ENCODE measurements at regions not wholly inside any gene's neighbourhood (a gene's known extent, or its start where the extent isn't known, plus 50 kb on each side); places are given as distances from the start of the nearest gene placed in this dataset.

DNA sequence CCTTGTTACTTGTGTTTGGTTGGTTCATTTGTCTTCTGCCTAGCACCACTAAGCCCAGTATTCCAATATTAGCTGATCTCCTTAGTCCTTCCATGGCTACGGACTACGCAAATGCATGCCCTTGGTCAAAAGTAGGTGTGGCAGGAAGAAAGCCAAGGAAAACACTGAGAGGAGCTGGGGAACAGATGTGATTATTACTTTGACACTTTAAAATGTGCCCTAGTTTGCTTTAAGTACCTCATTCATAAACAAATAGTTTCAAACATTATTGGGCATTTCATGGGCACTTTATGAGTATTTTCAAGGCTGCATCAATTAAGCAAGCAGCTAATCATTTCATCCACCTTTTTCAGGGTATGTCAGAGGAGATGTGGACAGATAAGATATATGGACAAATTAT lies 60.1 kb upstream of the HDDC2 start:
- peaks cover 53% of the 10 kb centered on the region for H3K27me3 ChIP-seq (ENCODE audit: insufficient read depth)
- H3K4me1 ChIP-seq (ENCODE audit: control insufficient read depth in 1 of 2, insufficient read depth in 2 of 2, low read depth in 1 of 2, low read length in 1 of 2): peaks cover 0 to 6% of the 10 kb centered on the region in 2 experiments; a peak in 2 of 4 replicates
- no peaks in the 10 kb centered on the region for H3K36me3 ChIP-seq (replicated peaks in 1 of 2; ENCODE audit: control insufficient read depth in 1 of 2, insufficient read depth in 2 of 2, low read length in 1 of 2)
- H3K9me2 ChIP-seq: no peaks in the 10 kb centered on the region
- H2AFZ ChIP-seq (ENCODE audit: low read depth): no peak overlapping the region
- TF ChIP-seq SIN3A (IDR thresholded peaks at IDR 0.05; ENCODE audit: borderline replicate concordance, low read depth, low read length) (no peak), TEAD4 (IDR thresholded peaks at IDR 0.05; ENCODE audit: borderline replicate concordance, insufficient read depth) (no peak), MXI1 (IDR thresholded peaks at IDR 0.05; ENCODE audit: low read depth, low read length) (no peak), FOXJ3 (CRISPR knock-in tag; IDR thresholded peaks at IDR 0.05) (no peak), RXRA (IDR thresholded peaks at IDR 0.05; ENCODE audit: borderline replicate concordance, low read depth) (no peak), GATA2 (CRISPR knock-in tag; IDR thresholded peaks at IDR 0.05) (no peak), TCF12 (IDR thresholded peaks at IDR 0.05) (no peak), RAD21 (IDR thresholded peaks at IDR 0.05; ENCODE audit: low read length) (no peak), CHD2 (IDR thresholded peaks at IDR 0.05; ENCODE audit: low read length, partially characterized antibody) (no peak), TAF1 (IDR thresholded peaks at IDR 0.05; ENCODE audit: borderline replicate concordance, low read depth, low read length) (no peak), EZH2phosphoT487 (IDR thresholded peaks at IDR 0.05; ENCODE audit: borderline replicate concordance, low read depth) (no peak), RCOR1 (IDR thresholded peaks at IDR 0.05; ENCODE audit: low read length) (no peak), ELF1 (IDR thresholded peaks at IDR 0.05) (no peak), NRF1 (IDR thresholded peaks at IDR 0.05; ENCODE audit: low read depth, low read length) (no peak), EP300 (IDR thresholded peaks at IDR 0.05; ENCODE audit: borderline replicate concordance in 1 of 2, low read depth in 1 of 2, low read length in 1 of 2) (no peak)
- TF ChIP-seq, protein P1, sequence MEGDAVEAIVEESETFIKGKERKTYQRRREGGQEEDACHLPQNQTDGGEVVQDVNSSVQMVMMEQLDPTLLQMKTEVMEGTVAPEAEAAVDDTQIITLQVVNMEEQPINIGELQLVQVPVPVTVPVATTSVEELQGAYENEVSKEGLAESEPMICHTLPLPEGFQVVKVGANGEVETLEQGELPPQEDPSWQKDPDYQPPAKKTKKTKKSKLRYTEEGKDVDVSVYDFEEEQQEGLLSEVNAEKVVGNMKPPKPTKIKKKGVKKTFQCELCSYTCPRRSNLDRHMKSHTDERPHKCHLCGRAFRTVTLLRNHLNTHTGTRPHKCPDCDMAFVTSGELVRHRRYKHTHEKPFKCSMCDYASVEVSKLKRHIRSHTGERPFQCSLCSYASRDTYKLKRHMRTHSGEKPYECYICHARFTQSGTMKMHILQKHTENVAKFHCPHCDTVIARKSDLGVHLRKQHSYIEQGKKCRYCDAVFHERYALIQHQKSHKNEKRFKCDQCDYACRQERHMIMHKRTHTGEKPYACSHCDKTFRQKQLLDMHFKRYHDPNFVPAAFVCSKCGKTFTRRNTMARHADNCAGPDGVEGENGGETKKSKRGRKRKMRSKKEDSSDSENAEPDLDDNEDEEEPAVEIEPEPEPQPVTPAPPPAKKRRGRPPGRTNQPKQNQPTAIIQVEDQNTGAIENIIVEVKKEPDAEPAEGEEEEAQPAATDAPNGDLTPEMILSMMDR (IDR thresholded peaks at IDR 0.05): no peak
- TF ChIP-seq, protein P2, sequence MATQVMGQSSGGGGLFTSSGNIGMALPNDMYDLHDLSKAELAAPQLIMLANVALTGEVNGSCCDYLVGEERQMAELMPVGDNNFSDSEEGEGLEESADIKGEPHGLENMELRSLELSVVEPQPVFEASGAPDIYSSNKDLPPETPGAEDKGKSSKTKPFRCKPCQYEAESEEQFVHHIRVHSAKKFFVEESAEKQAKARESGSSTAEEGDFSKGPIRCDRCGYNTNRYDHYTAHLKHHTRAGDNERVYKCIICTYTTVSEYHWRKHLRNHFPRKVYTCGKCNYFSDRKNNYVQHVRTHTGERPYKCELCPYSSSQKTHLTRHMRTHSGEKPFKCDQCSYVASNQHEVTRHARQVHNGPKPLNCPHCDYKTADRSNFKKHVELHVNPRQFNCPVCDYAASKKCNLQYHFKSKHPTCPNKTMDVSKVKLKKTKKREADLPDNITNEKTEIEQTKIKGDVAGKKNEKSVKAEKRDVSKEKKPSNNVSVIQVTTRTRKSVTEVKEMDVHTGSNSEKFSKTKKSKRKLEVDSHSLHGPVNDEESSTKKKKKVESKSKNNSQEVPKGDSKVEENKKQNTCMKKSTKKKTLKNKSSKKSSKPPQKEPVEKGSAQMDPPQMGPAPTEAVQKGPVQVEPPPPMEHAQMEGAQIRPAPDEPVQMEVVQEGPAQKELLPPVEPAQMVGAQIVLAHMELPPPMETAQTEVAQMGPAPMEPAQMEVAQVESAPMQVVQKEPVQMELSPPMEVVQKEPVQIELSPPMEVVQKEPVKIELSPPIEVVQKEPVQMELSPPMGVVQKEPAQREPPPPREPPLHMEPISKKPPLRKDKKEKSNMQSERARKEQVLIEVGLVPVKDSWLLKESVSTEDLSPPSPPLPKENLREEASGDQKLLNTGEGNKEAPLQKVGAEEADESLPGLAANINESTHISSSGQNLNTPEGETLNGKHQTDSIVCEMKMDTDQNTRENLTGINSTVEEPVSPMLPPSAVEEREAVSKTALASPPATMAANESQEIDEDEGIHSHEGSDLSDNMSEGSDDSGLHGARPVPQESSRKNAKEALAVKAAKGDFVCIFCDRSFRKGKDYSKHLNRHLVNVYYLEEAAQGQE (IDR thresholded peaks at IDR 0.05; ENCODE audit: low read depth, low read length): no peak
- H3K4me2 ChIP-seq: no peak overlapping the region
- ChIA-PET CTCF (interaction anchor here (1.2 to 1.7 kb wide), 3 partner anchors 11 to 397 kb away, joined by 3 to 6 read pairs (median 4); no protein-coding TSS in a partner anchor), POLR2A (no interaction called here)
- no peak overlapping the region for H3K4me3 ChIP-seq (ENCODE audit: low read depth in 2 of 2, low read length in 1 of 2)
- H3F3A ChIP-seq (replicated peaks; ENCODE audit: insufficient read depth): no peaks in the 10 kb centered on the region
- DNase-seq: no peak
- no peak overlapping the region for H3K27ac ChIP-seq (ENCODE audit: low read depth in 2 of 2, low read length in 1 of 2)
- H3K79me2 ChIP-seq (ENCODE audit: insufficient read depth): no peaks in the 10 kb centered on the region
- H3K9me3 ChIP-seq: no peaks in the 10 kb centered on the region
- WGBS (ENCODE audit: low lambda C conversion rate): 74% methylated on average over 2 of the region's 2 CpGs
- H3K9ac ChIP-seq: no peak overlapping the region
- H4K20me1 ChIP-seq (ENCODE audit: insufficient read depth): no peaks in the 10 kb centered on the region
